ENCODE measurements at regions not wholly inside any gene's neighbourhood (a gene's known extent, or its start where the extent isn't known, plus 50 kb on each side); places are given as distances from the start of the nearest gene placed in this dataset.

GRCh38 chr5:61991866-61992265 lies 314.1 kb upstream of the KIF2A start:
- H3K36me3 ChIP-seq (ENCODE audit: insufficient read depth, low read length): no peaks in the 10 kb centered on the region
- H3K4me1 ChIP-seq (ENCODE audit: insufficient read depth, low read length): no peaks in the 10 kb centered on the region; the same call in 1 of the 2 replicates
- H3K9ac ChIP-seq (ENCODE audit: low read depth, low read length): no peak overlapping the region
- H3K9me3 ChIP-seq (ENCODE audit: control insufficient read depth, insufficient read depth, low read length): no peaks in the 10 kb centered on the region

GRCh38 chr5:61993295-61993927 lies 312.6 kb upstream of the KIF2A start:
- no peaks in the 10 kb centered on the region for H3K36me3 ChIP-seq (ENCODE audit: insufficient read depth, low read length)
- H3K4me1 ChIP-seq (ENCODE audit: insufficient read depth, low read length): no peaks in the 10 kb centered on the region; the same call in 1 of the 2 replicates
- H3K9me3 ChIP-seq (ENCODE audit: control insufficient read depth, insufficient read depth, low read length): no peaks in the 10 kb centered on the region

GRCh38 chr5:61994171-61994570 lies 311.8 kb upstream of the KIF2A start:
- Histone ChIP-seq H3K36me3 (ENCODE audit: insufficient read depth, low read length) (no peaks in the 10 kb centered on the region), H3K9me3 (ENCODE audit: control insufficient read depth, insufficient read depth, low read length) (no peaks in the 10 kb centered on the region), H3K4me1 (ENCODE audit: insufficient read depth, low read length) (no peaks in the 10 kb centered on the region; the same call in 1 of the 2 replicates), H3K9ac (ENCODE audit: low read depth, low read length) (no peak overlapping the region)

More at GRCh38 chr5:61993295-61993927, 312.6 kb upstream of the KIF2A start:
- no peak overlapping the region for H3K9ac ChIP-seq (ENCODE audit: low read depth, low read length)

DNA sequence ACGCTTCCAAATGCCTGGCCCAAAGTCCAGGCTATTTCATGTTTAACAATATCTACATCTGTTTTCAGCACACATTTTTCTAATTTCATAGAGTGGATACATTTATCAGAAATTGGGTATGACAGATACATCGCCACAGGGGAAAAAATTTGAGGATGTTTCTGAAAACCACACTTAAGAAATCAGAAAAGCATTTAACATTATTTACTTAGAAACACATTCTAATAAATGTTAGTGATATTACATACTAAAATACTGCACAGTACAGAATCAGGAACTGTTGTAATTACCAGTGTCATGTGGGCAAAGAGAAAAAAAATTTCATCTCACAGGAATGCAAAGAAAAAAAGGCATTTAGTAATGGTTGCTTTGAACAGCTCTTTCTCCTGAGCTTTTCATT lies 310.5 kb upstream of the KIF2A start:
- no peak overlapping the region for H3K9ac ChIP-seq (ENCODE audit: low read depth, low read length)
- no peaks in the 10 kb centered on the region; the same call in 1 of the 2 replicates for H3K4me1 ChIP-seq (ENCODE audit: insufficient read depth, low read length)
- no peaks in the 10 kb centered on the region for H3K36me3 ChIP-seq (ENCODE audit: insufficient read depth, low read length)
- no peaks in the 10 kb centered on the region for H3K9me3 ChIP-seq (ENCODE audit: control insufficient read depth, insufficient read depth, low read length)

DNA sequence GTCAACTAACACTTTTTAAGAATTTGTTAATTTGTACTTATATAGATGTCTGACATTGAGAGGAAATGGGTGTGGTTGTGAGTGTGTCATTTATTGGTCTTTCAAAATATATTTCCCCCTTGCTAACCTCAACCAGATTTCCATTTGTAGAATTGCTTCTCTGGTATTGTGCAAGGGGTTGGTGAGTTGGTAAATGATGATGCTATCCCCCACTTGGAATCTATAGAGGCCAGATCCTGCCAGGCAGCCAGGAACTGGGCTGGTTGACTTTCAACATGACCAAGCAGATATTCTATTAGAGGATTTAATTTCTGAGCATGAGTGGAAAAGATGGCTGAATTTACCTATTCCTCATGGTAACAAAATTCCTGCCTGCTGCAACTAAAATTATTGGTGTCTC lies 306.6 kb upstream of the KIF2A start:
- no peaks in the 10 kb centered on the region for H3K9me3 ChIP-seq (ENCODE audit: control insufficient read depth, insufficient read depth, low read length)
- no peak overlapping the region for H3K9ac ChIP-seq (ENCODE audit: low read depth, low read length)
- no peaks in the 10 kb centered on the region for H3K36me3 ChIP-seq (ENCODE audit: insufficient read depth, low read length)
- no peaks in the 10 kb centered on the region for H3K4me1 ChIP-seq (ENCODE audit: insufficient read depth, low read length)

- H3K36me3 ChIP-seq (ENCODE audit: insufficient read depth, low read length): no peaks in the 10 kb centered on the region
- no peaks in the 10 kb centered on the region for H3K9me3 ChIP-seq (ENCODE audit: control insufficient read depth, insufficient read depth, low read length)
- H3K4me1 ChIP-seq (ENCODE audit: insufficient read depth, low read length): no peaks in the 10 kb centered on the region
- no peak overlapping the region for H3K9ac ChIP-seq (ENCODE audit: low read depth, low read length)
Observed at GRCh38 chr5:62000646-62001045, 305.4 kb upstream of the KIF2A start.

GRCh38 chr5:62001640-62002039 lies 304.4 kb upstream of the KIF2A start:
- Histone ChIP-seq H3K9me3 (ENCODE audit: control insufficient read depth, insufficient read depth, low read length) (no peaks in the 10 kb centered on the region), H3K36me3 (ENCODE audit: insufficient read depth, low read length) (no peaks in the 10 kb centered on the region), H3K9ac (ENCODE audit: low read depth, low read length) (no peak overlapping the region), H3K4me1 (ENCODE audit: insufficient read depth, low read length) (no peaks in the 10 kb centered on the region)

DNA sequence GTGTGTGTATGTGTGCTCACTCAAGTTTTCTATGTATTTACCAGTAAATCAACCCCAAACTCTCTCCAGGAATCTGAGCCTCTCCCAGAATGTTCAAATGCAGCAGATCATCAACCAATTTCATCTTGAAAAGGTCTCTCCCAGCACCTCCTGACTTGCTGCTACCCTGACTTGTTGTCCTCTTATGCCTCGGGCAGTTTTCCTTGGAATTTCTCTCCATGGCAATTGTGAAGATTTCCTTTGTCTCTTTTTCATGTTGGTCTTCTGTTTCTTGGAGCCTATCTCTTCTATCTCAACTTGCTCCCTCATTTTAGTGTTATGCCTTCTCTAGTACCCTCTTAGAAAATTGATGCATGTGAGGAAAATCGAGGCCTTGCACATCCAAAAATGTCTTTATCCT lies 303.6 kb upstream of the KIF2A start:
- no peaks in the 10 kb centered on the region for H3K4me1 ChIP-seq (ENCODE audit: insufficient read depth, low read length)
- no peaks in the 10 kb centered on the region for H3K36me3 ChIP-seq (ENCODE audit: insufficient read depth, low read length)
- H3K9me3 ChIP-seq (ENCODE audit: control insufficient read depth, insufficient read depth, low read length): no peaks in the 10 kb centered on the region
- H3K9ac ChIP-seq (ENCODE audit: low read depth, low read length): no peak overlapping the region

DNA sequence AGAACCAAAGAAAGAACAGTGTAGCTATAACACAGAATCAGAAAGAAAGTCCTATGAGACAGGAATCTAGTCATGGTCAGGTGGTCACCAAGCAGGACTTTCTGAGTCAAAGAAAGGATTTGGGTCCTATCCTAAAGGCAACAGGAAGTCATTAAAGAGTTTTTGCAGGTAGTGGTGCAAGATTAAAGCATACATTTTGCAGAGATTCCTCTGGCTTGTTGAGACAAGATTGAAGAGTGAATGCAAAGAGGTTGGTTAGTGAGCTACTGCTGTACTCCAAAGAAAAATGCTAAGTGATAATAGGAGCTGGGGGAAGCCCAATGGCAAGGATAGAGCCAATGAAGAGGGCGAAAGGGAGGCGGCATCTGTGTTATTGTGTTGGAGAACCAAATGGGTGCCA lies 300.5 kb upstream of the KIF2A start:
- H3K9ac ChIP-seq (ENCODE audit: low read depth, low read length): no peak overlapping the region
- no peaks in the 10 kb centered on the region for H3K36me3 ChIP-seq (ENCODE audit: insufficient read depth, low read length)
- no peaks in the 10 kb centered on the region for H3K9me3 ChIP-seq (ENCODE audit: control insufficient read depth, insufficient read depth, low read length)
- no peaks in the 10 kb centered on the region for H3K4me1 ChIP-seq (ENCODE audit: insufficient read depth, low read length)

DNA sequence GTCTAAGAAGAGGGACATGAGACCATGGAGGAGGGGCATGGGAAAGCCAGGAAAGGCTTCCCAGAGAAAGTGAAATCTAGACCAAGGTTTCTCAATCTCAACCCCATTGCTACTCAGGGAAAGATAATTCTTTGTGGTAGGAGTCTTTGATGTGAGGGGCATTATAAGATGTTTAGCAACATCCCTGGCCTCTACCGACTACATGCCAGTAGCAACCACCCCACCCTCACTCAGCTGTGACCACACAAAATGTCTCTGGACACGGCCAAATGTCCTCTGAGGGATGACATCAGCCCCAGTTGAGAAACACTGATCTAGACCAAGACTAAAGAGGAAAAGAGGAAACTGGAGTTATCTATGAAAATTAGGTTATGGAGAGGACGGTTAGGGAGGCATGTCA lies 298.5 kb upstream of the KIF2A start:
- H3K4me1 ChIP-seq (ENCODE audit: insufficient read depth, low read length): no peaks in the 10 kb centered on the region
- no peaks in the 10 kb centered on the region for H3K36me3 ChIP-seq (ENCODE audit: insufficient read depth, low read length)
- no peak overlapping the region for H3K9ac ChIP-seq (ENCODE audit: low read depth, low read length)
- H3K9me3 ChIP-seq (ENCODE audit: control insufficient read depth, insufficient read depth, low read length): no peaks in the 10 kb centered on the region

DNA sequence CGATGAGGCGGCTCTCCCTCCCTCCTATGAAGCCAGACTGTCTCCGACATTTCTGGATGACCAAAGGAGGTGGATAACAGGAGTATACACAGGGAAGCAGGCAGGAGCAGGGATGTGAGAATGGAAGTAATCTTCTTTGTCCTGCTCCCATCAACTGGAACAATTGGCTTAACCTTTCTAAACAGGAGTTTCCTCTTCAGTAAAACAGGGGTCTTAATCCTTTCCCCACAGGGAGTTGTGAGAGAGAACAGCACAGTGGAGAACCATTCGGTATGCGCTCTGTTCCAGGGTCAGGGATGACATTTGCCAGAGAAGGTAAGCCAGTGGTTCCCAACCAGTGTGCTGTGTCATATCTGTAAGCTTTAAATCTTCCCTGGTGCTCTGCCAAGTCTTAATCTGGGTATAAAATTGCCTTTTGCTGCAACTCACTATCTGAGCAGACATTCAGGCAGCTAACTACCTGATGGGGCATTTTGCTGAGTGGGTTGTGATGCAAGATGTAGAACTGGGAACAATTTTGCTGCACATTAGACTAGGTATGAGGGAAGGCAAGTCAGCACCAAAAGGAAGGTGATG lies 294.8 kb upstream of the KIF2A start:
- Histone ChIP-seq H3K4me1 (ENCODE audit: insufficient read depth, low read length) (no peaks in the 10 kb centered on the region), H3K9ac (ENCODE audit: low read depth, low read length) (no peak overlapping the region), H3K9me3 (ENCODE audit: control insufficient read depth, insufficient read depth, low read length) (no peaks in the 10 kb centered on the region)

DNA sequence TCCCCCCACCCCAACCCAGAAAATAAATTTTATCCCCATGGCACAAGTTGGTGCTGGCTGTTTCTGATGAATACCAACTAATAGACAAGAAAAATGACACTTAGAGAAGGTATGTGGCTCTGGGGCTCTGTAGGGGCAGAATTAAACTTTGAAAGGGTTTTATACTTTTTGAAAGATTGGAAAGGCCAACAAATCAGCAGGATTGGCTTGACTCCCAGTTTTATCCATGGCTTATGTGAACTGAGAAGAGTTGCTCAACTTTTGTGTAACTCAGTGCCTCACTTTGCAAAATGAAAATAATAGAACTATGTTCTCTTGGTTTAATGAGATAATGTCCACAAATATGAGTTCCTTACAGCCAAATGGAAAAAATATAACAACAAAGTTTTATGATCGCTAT lies 288.9 kb upstream of the KIF2A start:
- Histone ChIP-seq H3K9me3 (ENCODE audit: control insufficient read depth, insufficient read depth, low read length) (no peaks in the 10 kb centered on the region), H3K4me1 (ENCODE audit: insufficient read depth, low read length) (no peaks in the 10 kb centered on the region)

More for the DNA sequence above, 294.8 kb upstream of the KIF2A start:
- H3K36me3 ChIP-seq (ENCODE audit: insufficient read depth, low read length): no peaks in the 10 kb centered on the region

GRCh38 chr5:62029303-62029702 lies 276.7 kb upstream of the KIF2A start:
- Histone ChIP-seq H3K36me3 (ENCODE audit: insufficient read depth, low read length) (no peaks in the 10 kb centered on the region), H3K9ac (ENCODE audit: low read depth, low read length) (no peak overlapping the region), H3K9me3 (ENCODE audit: control insufficient read depth, insufficient read depth, low read length) (no peaks in the 10 kb centered on the region)

More for the DNA sequence above, 288.9 kb upstream of the KIF2A start:
- no peaks in the 10 kb centered on the region for H3K36me3 ChIP-seq (ENCODE audit: insufficient read depth, low read length)
- no peak overlapping the region for H3K9ac ChIP-seq (ENCODE audit: low read depth, low read length)

GRCh38 chr5:62030326-62030725 lies 275.7 kb upstream of the KIF2A start:
- H3K36me3 ChIP-seq (ENCODE audit: insufficient read depth, low read length): no peaks in the 10 kb centered on the region
- H3K4me1 ChIP-seq (ENCODE audit: insufficient read depth, low read length): no peaks in the 10 kb centered on the region
- H3K9me3 ChIP-seq (ENCODE audit: control insufficient read depth, insufficient read depth, low read length): no peaks in the 10 kb centered on the region
- no peak overlapping the region for H3K9ac ChIP-seq (ENCODE audit: low read depth, low read length)

More at GRCh38 chr5:62029303-62029702, 276.7 kb upstream of the KIF2A start:
- H3K4me1 ChIP-seq (ENCODE audit: insufficient read depth, low read length): no peaks in the 10 kb centered on the region

GRCh38 chr5:62038024-62038423 lies 268.0 kb upstream of the KIF2A start:
- Histone ChIP-seq H3K4me1 (ENCODE audit: insufficient read depth, low read length) (peaks cover 14% of the 10 kb centered on the region), H3K9ac (ENCODE audit: low read depth, low read length) (no peak overlapping the region), H3K36me3 (ENCODE audit: insufficient read depth, low read length) (no peaks in the 10 kb centered on the region), H3K9me3 (ENCODE audit: control insufficient read depth, insufficient read depth, low read length) (no peaks in the 10 kb centered on the region)
